ENCODE measurements at regions not wholly inside any gene's neighbourhood (a gene's known extent, or its start where the extent isn't known, plus 50 kb on each side); places are given as distances from the start of the nearest gene placed in this dataset.

DNA sequence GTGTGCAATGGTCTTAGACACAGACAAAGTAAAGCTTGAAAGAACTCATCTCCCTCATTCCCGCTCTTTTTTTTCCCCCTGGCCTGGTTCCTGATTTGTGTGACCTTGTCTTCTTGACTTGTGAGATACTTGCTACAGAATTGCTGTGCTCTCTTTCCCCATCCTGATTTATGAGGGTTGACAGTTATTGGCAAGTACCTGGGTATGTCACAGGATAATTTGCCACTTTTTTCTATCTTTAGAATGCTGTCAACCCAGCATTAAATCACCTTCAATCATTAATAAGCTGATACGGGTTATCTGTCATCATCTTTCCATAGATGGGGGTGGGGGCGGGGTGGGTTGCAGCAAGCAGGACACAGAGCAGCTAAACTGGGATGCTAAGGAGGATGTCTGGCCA is 144.4 kb upstream of the PRICKLE1 start:
- TF ChIP-seq, protein P1, sequence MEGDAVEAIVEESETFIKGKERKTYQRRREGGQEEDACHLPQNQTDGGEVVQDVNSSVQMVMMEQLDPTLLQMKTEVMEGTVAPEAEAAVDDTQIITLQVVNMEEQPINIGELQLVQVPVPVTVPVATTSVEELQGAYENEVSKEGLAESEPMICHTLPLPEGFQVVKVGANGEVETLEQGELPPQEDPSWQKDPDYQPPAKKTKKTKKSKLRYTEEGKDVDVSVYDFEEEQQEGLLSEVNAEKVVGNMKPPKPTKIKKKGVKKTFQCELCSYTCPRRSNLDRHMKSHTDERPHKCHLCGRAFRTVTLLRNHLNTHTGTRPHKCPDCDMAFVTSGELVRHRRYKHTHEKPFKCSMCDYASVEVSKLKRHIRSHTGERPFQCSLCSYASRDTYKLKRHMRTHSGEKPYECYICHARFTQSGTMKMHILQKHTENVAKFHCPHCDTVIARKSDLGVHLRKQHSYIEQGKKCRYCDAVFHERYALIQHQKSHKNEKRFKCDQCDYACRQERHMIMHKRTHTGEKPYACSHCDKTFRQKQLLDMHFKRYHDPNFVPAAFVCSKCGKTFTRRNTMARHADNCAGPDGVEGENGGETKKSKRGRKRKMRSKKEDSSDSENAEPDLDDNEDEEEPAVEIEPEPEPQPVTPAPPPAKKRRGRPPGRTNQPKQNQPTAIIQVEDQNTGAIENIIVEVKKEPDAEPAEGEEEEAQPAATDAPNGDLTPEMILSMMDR (IDR thresholded peaks at IDR 0.05) = no peak
- no peak for TF ChIP-seq POLR2A (IDR thresholded peaks at IDR 0.05)
- no peak for TF ChIP-seq POLR2AphosphoS5 (IDR thresholded peaks at IDR 0.05)
- no peak for TF ChIP-seq EP300 (IDR thresholded peaks at IDR 0.05)
